Esophagus muscularis mucosa (tissue), 4 donors: ENCODE measurements at regions not wholly inside any gene's neighbourhood (a gene's known extent, or its start where the extent isn't known, plus 50 kb on each side); places are given as distances from the start of the nearest gene placed in this dataset.

Experiments used
- EP300 ChIP-seq: sonication (generic); formaldehyde crosslinking; IDR thresholded peaks from one replicate; pipeline ENCODE4 v1.6.1; 2017; ENCODE audit warnings: antibody characterized with exemption
- POLR2A ChIP-seq: fragments of 450-650 bp; IDR thresholded peaks from one replicate; pipeline ENCODE4 v1.6.1; 2017; ENCODE audit warnings: antibody characterized with exemption, moderate library complexity, mild to moderate bottlenecking, low read depth
- POLR2AphosphoS5 ChIP-seq, 2 donors: sonication (generic); formaldehyde crosslinking; IDR thresholded peaks; one replicate each; pipeline ENCODE4 v1.6.1; 2017; ENCODE audit warnings: antibody characterized with exemption in 2 of 2
- TF ChIP-seq, protein P1 (sequence below), 3 experiments: fragments of 200-600 bp in 2 of 3; fragments of 450-650 bp in 1 of 3; sonication (generic) in 2 of 3; IDR thresholded peaks; one replicate each; pipeline ENCODE4 v1.5.1; 2017 to 2019; ENCODE audit warnings: antibody characterized with exemption in 3 of 3, mild to moderate bottlenecking in 2 of 3, moderate library complexity in 1 of 3

DNA sequence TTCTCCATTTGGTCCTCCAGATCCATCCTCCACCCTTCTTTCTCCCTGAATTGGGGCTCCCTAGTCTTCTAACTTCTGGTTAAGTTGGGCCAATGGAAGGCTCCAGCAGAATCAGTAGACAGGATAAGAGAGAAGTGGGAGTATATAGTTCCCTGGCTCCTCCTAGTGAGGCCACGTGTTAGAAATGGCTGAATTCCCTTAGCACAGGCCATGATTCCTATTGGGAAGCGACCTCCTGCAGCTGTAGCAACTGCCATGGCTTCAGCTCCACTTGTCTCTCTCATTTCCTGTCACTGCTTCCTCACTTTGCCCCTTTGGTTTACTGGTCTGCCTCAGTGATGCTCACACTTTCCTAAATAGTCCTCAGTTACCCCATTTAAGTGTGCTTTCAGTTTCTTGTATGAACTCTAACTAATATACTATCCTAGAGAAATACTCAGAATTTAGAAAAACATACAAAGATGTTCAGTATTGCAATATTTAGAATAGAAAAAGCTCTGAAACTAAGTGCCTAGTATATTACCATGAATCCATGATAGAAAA, 104.8 kb upstream of the SMARCA2 start:
- TF ChIP-seq, protein P1, sequence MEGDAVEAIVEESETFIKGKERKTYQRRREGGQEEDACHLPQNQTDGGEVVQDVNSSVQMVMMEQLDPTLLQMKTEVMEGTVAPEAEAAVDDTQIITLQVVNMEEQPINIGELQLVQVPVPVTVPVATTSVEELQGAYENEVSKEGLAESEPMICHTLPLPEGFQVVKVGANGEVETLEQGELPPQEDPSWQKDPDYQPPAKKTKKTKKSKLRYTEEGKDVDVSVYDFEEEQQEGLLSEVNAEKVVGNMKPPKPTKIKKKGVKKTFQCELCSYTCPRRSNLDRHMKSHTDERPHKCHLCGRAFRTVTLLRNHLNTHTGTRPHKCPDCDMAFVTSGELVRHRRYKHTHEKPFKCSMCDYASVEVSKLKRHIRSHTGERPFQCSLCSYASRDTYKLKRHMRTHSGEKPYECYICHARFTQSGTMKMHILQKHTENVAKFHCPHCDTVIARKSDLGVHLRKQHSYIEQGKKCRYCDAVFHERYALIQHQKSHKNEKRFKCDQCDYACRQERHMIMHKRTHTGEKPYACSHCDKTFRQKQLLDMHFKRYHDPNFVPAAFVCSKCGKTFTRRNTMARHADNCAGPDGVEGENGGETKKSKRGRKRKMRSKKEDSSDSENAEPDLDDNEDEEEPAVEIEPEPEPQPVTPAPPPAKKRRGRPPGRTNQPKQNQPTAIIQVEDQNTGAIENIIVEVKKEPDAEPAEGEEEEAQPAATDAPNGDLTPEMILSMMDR (IDR thresholded peaks at IDR 0.05), result no peak
- TF ChIP-seq POLR2AphosphoS5 (IDR thresholded peaks at IDR 0.05) (no peak), POLR2A (no peak), EP300 (no peak)
